ENCODE measurements at regions not wholly inside any gene's neighbourhood (a gene's known extent, or its start where the extent isn't known, plus 50 kb on each side); places are given as distances from the start of the nearest gene placed in this dataset.

- H3K9me3 ChIP-seq (ENCODE audit: low read depth, low read length) = no peaks in the 10 kb centered on the region
- H4K20me1 ChIP-seq (ENCODE audit: insufficient read depth, low read length) = no peaks in the 10 kb centered on the region
- no peak for TF ChIP-seq CTCF (IDR thresholded peaks at IDR 0.05; ENCODE audit: extremely low read depth, low read depth, low read length)
- H3K36me3 ChIP-seq (ENCODE audit: insufficient read depth, low read length) = no peaks in the 10 kb centered on the region
- no peaks in the 10 kb centered on the region for H3K27me3 ChIP-seq (ENCODE audit: insufficient read depth, low read length)
- DNase-seq (ENCODE audit: insufficient read length, low spot score, missing footprints) = no peak
- H3K4me3 ChIP-seq (ENCODE audit: insufficient read depth, low read length) = no peak overlapping the region
- H3K4me2 ChIP-seq (ENCODE audit: insufficient read depth, low read length) = no peak overlapping the region
- no peak overlapping the region for H2AFZ ChIP-seq (ENCODE audit: low read length)
- peaks cover 26% of the 10 kb centered on the region for H3K4me1 ChIP-seq (ENCODE audit: insufficient read depth, low read length)
- no peaks in the 10 kb centered on the region for H3K79me2 ChIP-seq (ENCODE audit: insufficient read depth, low read length)
- H3K27ac ChIP-seq (ENCODE audit: low read depth, low read length) = no peak overlapping the region
These were observed 530.8 kb upstream of the JARID2 start for GRCh38 chr6:14715076-14715475.

- Histone ChIP-seq H2AFZ (ENCODE audit: low read length) (no peak overlapping the region), H3K36me3 (ENCODE audit: insufficient read depth, low read length) (no peaks in the 10 kb centered on the region), H3K27me3 (ENCODE audit: insufficient read depth, low read length) (no peaks in the 10 kb centered on the region), H3K79me2 (ENCODE audit: insufficient read depth, low read length) (no peaks in the 10 kb centered on the region), H4K20me1 (ENCODE audit: insufficient read depth, low read length) (no peaks in the 10 kb centered on the region), H3K27ac (ENCODE audit: low read depth, low read length) (no peak overlapping the region), H3K4me2 (ENCODE audit: insufficient read depth, low read length) (no peak overlapping the region), H3K4me3 (ENCODE audit: insufficient read depth, low read length) (no peak overlapping the region), H3K4me1 (ENCODE audit: insufficient read depth, low read length) (peaks cover 14% of the 10 kb centered on the region), H3K9me3 (ENCODE audit: low read depth, low read length) (no peaks in the 10 kb centered on the region)
- no peak for DNase-seq (ENCODE audit: insufficient read length, low spot score, missing footprints)
- no peak for TF ChIP-seq CTCF (IDR thresholded peaks at IDR 0.05; ENCODE audit: extremely low read depth, low read depth, low read length)
These were observed 529.2 kb upstream of the JARID2 start for GRCh38 chr6:14716499-14717146.

DNA sequence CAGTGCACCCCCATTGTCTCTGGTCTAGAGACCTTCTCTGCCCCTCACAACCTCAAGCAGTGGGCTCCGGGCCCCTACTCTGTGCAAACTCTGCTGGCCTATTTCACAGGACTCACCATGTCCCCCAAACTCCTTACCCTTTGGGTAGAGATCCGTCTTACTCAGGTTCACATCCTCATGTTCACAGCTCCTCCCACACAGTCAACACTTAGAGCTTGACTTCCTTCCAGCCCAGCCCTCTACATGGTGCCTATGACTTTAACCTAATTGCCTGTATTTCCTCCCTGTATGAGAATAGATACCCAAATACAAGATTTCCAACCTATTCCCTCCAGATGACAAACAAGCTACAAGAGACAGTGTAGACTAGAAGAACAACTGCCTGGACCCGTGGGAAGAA is 528.6 kb upstream of the JARID2 start:
- no peaks in the 10 kb centered on the region for H3K79me2 ChIP-seq (ENCODE audit: insufficient read depth, low read length)
- H3K9me3 ChIP-seq (ENCODE audit: low read depth, low read length) = no peaks in the 10 kb centered on the region
- no peaks in the 10 kb centered on the region for H3K36me3 ChIP-seq (ENCODE audit: insufficient read depth, low read length)
- H3K4me3 ChIP-seq (ENCODE audit: insufficient read depth, low read length) = no peak overlapping the region
- no peak overlapping the region for H3K27ac ChIP-seq (ENCODE audit: low read depth, low read length)
- H3K4me1 ChIP-seq (ENCODE audit: insufficient read depth, low read length) = peaks cover 14% of the 10 kb centered on the region
- no peak for DNase-seq (ENCODE audit: insufficient read length, low spot score, missing footprints)
- H3K4me2 ChIP-seq (ENCODE audit: insufficient read depth, low read length) = no peak overlapping the region
- no peaks in the 10 kb centered on the region for H3K27me3 ChIP-seq (ENCODE audit: insufficient read depth, low read length)
- no peaks in the 10 kb centered on the region for H4K20me1 ChIP-seq (ENCODE audit: insufficient read depth, low read length)
- H2AFZ ChIP-seq (ENCODE audit: low read length) = no peak overlapping the region
- TF ChIP-seq CTCF (IDR thresholded peaks at IDR 0.05; ENCODE audit: extremely low read depth, low read depth, low read length) = no peak

DNA sequence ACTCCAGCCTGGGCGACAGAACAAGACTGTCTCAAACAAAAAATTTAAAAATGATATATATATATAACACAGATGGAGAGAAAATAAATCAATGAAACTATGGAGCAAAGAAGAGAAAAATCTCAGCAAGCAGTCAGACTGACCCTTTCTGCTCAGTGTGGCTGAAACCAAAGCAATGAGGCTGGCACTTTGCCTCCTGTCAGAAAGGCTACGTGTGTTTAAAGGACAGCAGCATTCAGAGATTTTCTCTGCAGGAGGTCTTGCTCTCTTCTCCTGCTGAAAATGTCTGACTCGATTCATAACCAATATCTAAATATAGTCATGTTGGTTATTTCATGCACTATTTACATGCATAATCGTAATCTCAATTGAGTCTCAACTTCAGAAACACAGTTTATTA is 527.0 kb upstream of the JARID2 start:
- no peak for TF ChIP-seq CTCF (IDR thresholded peaks at IDR 0.05; ENCODE audit: extremely low read depth, low read depth, low read length)
- no peak overlapping the region for H2AFZ ChIP-seq (ENCODE audit: low read length)
- H3K27me3 ChIP-seq (ENCODE audit: insufficient read depth, low read length) = no peaks in the 10 kb centered on the region
- no peaks in the 10 kb centered on the region for H4K20me1 ChIP-seq (ENCODE audit: insufficient read depth, low read length)
- no peak overlapping the region for H3K27ac ChIP-seq (ENCODE audit: low read depth, low read length)
- no peak overlapping the region for H3K4me3 ChIP-seq (ENCODE audit: insufficient read depth, low read length)
- H3K79me2 ChIP-seq (ENCODE audit: insufficient read depth, low read length) = no peaks in the 10 kb centered on the region
- H3K4me2 ChIP-seq (ENCODE audit: insufficient read depth, low read length) = no peak overlapping the region
- DNase-seq (ENCODE audit: insufficient read length, low spot score, missing footprints) = no peak
- no peaks in the 10 kb centered on the region for H3K4me1 ChIP-seq (ENCODE audit: insufficient read depth, low read length)
- no peaks in the 10 kb centered on the region for H3K9me3 ChIP-seq (ENCODE audit: low read depth, low read length)
- H3K36me3 ChIP-seq (ENCODE audit: insufficient read depth, low read length) = no peaks in the 10 kb centered on the region
